GM23248 (cell line): ENCODE measurements at regions not wholly inside any gene's neighbourhood (a gene's known extent, or its start where the extent isn't known, plus 50 kb on each side); places are given as distances from the start of the nearest gene placed in this dataset.
A peak's percentile ranks its signal among the peaks of the same experiment; 100 is the strongest.

ENCODE experiments used
- DNase-seq: peaks from one replicate; pipeline ENCODE4 v3.0.0-alpha.2; 2015
- H2AFZ ChIP-seq: fragments of 200-600 bp; sonication (generic); 2 replicates; pipeline ENCODE4 v1.6.1; 2016; ENCODE audit warnings: antibody characterized with exemption
- H3F3A ChIP-seq: fragments of 200-600 bp; sonication (generic); 2 replicates; pipeline ENCODE4 v1.6.1; 2016; ENCODE audit warnings: mild to moderate bottlenecking, antibody characterized with exemption, mixed run types; ENCODE audit not compliant: insufficient read depth
- H3K27ac ChIP-seq: fragments of 200-600 bp; sonication (generic); 2 replicates; pipeline ENCODE4 v1.5.1; 2016; ENCODE audit warnings: mild to moderate bottlenecking
- H3K27me3 ChIP-seq: fragments of 200-600 bp; sonication (generic); replicated peaks from 2 replicates; pipeline ENCODE4 v1.6.1; 2016; ENCODE audit warnings: mild to moderate bottlenecking; ENCODE audit not compliant: insufficient read depth
- H3K36me3 ChIP-seq: fragments of 200-600 bp; sonication (generic); 2 replicates; pipeline ENCODE4 v1.6.1; 2016; ENCODE audit warnings: low read depth, mild to moderate bottlenecking
- H3K4me1 ChIP-seq: fragments of 200-600 bp; sonication (generic); 2 replicates; pipeline ENCODE4 v1.6.1; 2016; ENCODE audit warnings: mild to moderate bottlenecking; ENCODE audit not compliant: insufficient read depth
- H3K4me2 ChIP-seq: fragments of 200-600 bp; sonication (generic); one replicate; pipeline ENCODE4 v1.6.1; 2016; ENCODE audit warnings: mild to moderate bottlenecking; ENCODE audit not compliant: unreplicated experiment
- H3K4me3 ChIP-seq: fragments of 200-600 bp; sonication (generic); 2 replicates; pipeline ENCODE4 v1.5.1; 2016; ENCODE audit warnings: mild to moderate bottlenecking
- H3K79me2 ChIP-seq: fragments of 200-600 bp; sonication (generic); 2 replicates; pipeline ENCODE4 v1.6.1; 2016; ENCODE audit warnings: mild to moderate bottlenecking; ENCODE audit not compliant: insufficient read depth
- H3K9ac ChIP-seq: fragments of 200-600 bp; sonication (generic); 2 replicates; pipeline ENCODE4 v1.6.1; 2016; ENCODE audit warnings: mild to moderate bottlenecking
- H3K9me2 ChIP-seq: fragments of 200-600 bp; sonication (generic); 2 replicates; pipeline ENCODE4 v1.6.1; 2016; ENCODE audit warnings: mixed run types, mild to moderate bottlenecking, moderate library complexity; ENCODE audit not compliant: insufficient read depth
- H3K9me3 ChIP-seq: fragments of 200-600 bp; sonication (generic); one replicate; pipeline ENCODE4 v1.6.1; 2017; ENCODE audit warnings: low read depth
- H4K20me1 ChIP-seq: fragments of 200-600 bp; sonication (generic); 2 replicates; pipeline ENCODE4 v1.6.0; 2016; ENCODE audit not compliant: insufficient read depth
- EZH2 ChIP-seq: fragments of 200-600 bp; sonication (generic); IDR thresholded peaks from 2 replicates; pipeline ENCODE4 v1.6.1; 2018; ENCODE audit warnings: antibody characterized with exemption, mild to moderate bottlenecking; ENCODE audit not compliant: insufficient read depth, poor library complexity, severe bottlenecking
- EZH2phosphoT487 ChIP-seq: fragments of 200-600 bp; sonication (generic); IDR thresholded peaks from 2 replicates; pipeline ENCODE4 v1.6.1; 2018; ENCODE audit warnings: antibody characterized with exemption, moderate library complexity, mild to moderate bottlenecking, low read depth; ENCODE audit not compliant: insufficient read depth
- WGBS, 2 experiments: methylation state at CpG; one replicate each; pipeline ENCODE4 v1.1.6; 2015 to 2017; ENCODE audit warnings: low lambda C conversion rate in 2 of 2, low coverage in 1 of 2; ENCODE audit errors: missing lambda C conversion rate in 2 of 2; 5-methylcytosine and 5-hydroxymethylcytosine counted together
- in situ Hi-C: fragments of 300-500 bp; cut with MboI; formaldehyde crosslinking; loops from 2 replicates; pipeline ENCODE4 v1.15.0; 2020

GRCh38 chr12:131606218-131606901 lies 104.5 kb upstream of the SFSWAP start:
- TF ChIP-seq EZH2phosphoT487 (no peak), EZH2 (no peak)

DNA sequence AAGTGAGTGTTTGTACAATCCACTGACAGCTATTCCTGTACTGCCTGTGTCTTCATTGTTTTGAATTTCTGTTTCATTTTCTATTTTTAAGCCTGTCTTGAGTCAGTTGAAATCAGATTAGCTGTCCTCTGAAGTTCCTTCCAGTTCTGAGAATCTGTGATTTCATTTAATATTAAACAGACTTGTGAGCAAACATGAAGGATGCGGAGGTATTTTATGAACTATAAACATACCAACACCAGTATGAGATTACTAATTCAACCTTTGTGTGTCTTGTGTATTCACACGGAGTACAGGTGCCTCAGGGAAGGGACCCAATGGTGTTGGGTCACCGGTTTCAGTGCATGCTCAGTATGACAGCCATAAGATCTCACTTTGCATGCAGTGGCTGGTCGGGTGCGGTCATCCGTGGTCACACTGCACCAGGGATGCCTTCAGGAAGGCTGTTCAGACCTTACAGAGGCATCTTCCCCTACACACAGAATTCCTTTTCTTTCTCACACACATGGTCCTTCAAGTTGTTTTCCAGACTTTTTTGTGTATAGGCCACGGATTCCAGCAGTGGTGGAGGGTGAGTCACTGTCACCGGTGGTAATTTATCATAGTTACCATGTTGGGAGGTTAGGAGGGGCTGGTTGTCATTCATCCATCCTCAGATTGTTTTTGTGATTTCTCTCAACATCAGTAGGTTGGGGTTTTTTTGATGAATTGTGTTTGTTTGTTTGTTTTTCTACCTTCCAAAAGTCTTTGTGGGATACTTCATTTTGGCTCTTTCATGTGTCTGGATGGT lies 103.0 kb upstream of the SFSWAP start:
- Histone ChIP-seq H3K4me3 (no peak overlapping the region), H3K36me3 (no peaks in the 10 kb centered on the region), H3K4me2 (no peak overlapping the region), H3F3A (no peaks in the 10 kb centered on the region), H3K27me3 (peaks cover 25% of the 10 kb centered on the region), H2AFZ (no peak overlapping the region), H4K20me1 (no peaks in the 10 kb centered on the region), H3K9ac (no peak overlapping the region), H3K9me3 (no peaks in the 10 kb centered on the region), H3K79me2 (no peaks in the 10 kb centered on the region), H3K27ac (no peak overlapping the region), H3K9me2 (no peaks in the 10 kb centered on the region), H3K4me1 (no peaks in the 10 kb centered on the region)
- 22 to 23% methylated on average over 8 of the region's 8 CpGs for WGBS, 2 experiments
- in situ Hi-C loops = no loop called here
- no peak for DNase-seq
- TF ChIP-seq EZH2 (no peak), EZH2phosphoT487 (no peak)

More at GRCh38 chr12:131606218-131606901, 104.5 kb upstream of the SFSWAP start:
- Histone ChIP-seq H3K4me2 (no peak overlapping the region), H3K9ac (no peak overlapping the region), H3K27ac (no peak overlapping the region), H3K9me2 (no peaks in the 10 kb centered on the region), H4K20me1 (no peaks in the 10 kb centered on the region), H3K4me3 (no peak overlapping the region), H3K4me1 (no peaks in the 10 kb centered on the region), H3K36me3 (no peaks in the 10 kb centered on the region), H3K27me3 (peaks cover 25% of the 10 kb centered on the region), H3K9me3 (no peaks in the 10 kb centered on the region), H2AFZ (no peak overlapping the region), H3K79me2 (no peaks in the 10 kb centered on the region), H3F3A (no peaks in the 10 kb centered on the region)
- 24 to 26% methylated on average over 12 of the region's 12 CpGs for WGBS, 2 experiments
- no peak for DNase-seq
- in situ Hi-C loops = no loop called here

DNA sequence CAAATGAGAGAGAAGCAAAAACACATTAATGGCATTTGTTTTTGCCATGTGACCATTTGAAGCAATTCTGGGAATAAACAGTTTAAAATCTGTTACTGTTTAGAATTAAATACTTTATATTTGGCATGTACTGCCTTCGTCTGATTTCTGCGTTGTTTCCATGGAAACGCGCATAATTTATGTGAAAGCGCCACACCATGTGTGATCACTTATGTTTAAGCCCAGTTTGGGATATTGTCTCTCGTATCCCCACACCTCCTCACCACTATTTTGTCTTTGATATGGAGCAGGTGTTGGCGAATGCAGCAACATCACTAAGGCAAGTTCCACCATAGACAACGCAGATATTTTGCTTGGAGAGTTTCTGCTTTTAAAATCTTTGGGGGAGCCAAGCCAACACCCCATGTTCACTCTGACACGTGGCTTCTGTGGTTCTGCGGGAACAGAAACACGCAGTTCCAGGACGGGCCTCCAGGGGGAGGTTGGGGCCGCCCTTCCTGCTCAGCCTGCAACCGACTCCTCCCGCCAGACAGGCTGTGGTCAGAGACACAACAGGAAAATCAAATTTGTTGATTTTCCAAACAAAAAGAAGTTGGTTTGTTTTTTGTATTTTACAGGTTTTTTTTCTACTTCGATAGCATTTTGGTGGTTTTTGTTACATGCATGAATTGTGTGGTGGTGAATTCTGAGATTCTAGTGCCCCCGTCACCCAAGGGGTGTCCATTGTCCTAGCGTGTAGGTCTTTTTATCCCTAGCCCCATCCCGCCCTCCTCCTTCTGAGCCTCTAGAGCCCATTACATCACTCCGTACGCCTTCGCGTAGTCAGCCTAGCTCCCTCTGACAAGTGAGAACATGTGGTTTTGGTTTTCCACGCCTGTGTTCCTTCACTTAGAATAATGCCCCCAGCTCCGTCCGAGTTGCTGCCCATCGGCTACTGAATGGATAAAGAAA lies 101.9 kb upstream of the SFSWAP start:
- 3 to 4% methylated on average over 27 of the region's 27 CpGs for WGBS, 2 experiments
- Histone ChIP-seq H3F3A (no peaks in the 10 kb centered on the region), H3K9me3 (no peaks in the 10 kb centered on the region), H3K9me2 (no peaks in the 10 kb centered on the region), H3K4me1 (no peaks in the 10 kb centered on the region), H3K27me3 (peaks cover 18% of the 10 kb centered on the region), H3K4me2 (peak overlapping the region; percentile 54), H3K9ac (no peak overlapping the region), H4K20me1 (no peaks in the 10 kb centered on the region), H3K36me3 (no peaks in the 10 kb centered on the region), H3K4me3 (peak overlapping the region; percentile 39), H3K79me2 (no peaks in the 10 kb centered on the region), H2AFZ (peak overlapping the region; percentile 56), H3K27ac (no peak overlapping the region)
- TF ChIP-seq EZH2 = no peak
- no peak for TF ChIP-seq EZH2phosphoT487
- peak; percentile 78 for DNase-seq
- in situ Hi-C loops = no loop called here

DNA sequence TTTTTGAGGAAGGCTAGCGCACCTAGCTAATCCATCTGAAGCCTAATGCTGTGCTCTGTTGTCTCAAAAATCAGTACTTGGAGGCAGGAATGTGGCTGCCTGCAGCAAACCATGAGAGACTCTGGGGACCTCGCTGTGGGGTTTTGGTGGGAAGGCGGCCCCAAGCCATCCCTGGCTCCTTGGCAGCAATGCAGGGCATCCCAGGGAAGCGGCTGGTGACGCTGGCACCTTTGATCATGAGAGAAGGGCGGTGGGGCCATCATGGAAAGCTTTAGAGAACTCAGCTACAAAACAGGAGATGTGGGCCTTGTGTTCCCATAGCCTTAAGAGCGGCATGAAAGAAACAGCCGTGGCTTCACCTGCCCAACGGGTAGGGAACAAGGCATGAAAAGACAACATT lies 101.1 kb upstream of the SFSWAP start:
- no peaks in the 10 kb centered on the region for H3F3A ChIP-seq
- no peaks in the 10 kb centered on the region for H3K36me3 ChIP-seq
- no peak overlapping the region for H3K27ac ChIP-seq
- no peaks in the 10 kb centered on the region for H4K20me1 ChIP-seq
- peak overlapping the region; percentile 56; the same call in 1 of the 2 replicates for H2AFZ ChIP-seq
- peak overlapping the region; percentile 39; the same call in 1 of the 2 replicates for H3K4me3 ChIP-seq
- no peaks in the 10 kb centered on the region for H3K9me3 ChIP-seq
- 59 to 66% methylated on average over 9 of the region's 9 CpGs for WGBS, 2 experiments
- no peaks in the 10 kb centered on the region for H3K9me2 ChIP-seq
- H3K9ac ChIP-seq = no peak overlapping the region
- in situ Hi-C loops = no loop called here
- no peak overlapping the region for H3K4me2 ChIP-seq
- no peak for DNase-seq
- H3K79me2 ChIP-seq = no peaks in the 10 kb centered on the region
- TF ChIP-seq EZH2phosphoT487 = no peak
- TF ChIP-seq EZH2 = no peak
- H3K4me1 ChIP-seq = no peaks in the 10 kb centered on the region
- peaks cover 18% of the 10 kb centered on the region for H3K27me3 ChIP-seq
